H9 (cell line): ENCODE measurements at regions not wholly inside any gene's neighbourhood (a gene's known extent, or its start where the extent isn't known, plus 50 kb on each side); places are given as distances from the start of the nearest gene placed in this dataset.

Experiments used
- DNase-seq: peaks from one replicate; pipeline ENCODE4 v3.0.0-alpha.2; 2017
- H2AFZ ChIP-seq: one replicate; pipeline ENCODE4 v1.6.1; 2013; ENCODE audit warnings: mild to moderate bottlenecking, low read length, control low read depth, moderate library complexity
- H2AK5ac ChIP-seq: 2 replicates; pipeline ENCODE4 v1.6.1; 2013; ENCODE audit warnings: low read length, control low read depth, mixed read lengths; ENCODE audit not compliant: insufficient read length
- H2BK120ac ChIP-seq: one replicate; pipeline ENCODE4 v1.6.1; 2013; ENCODE audit warnings: low read depth, mild to moderate bottlenecking, low read length, control low read depth, inconsistent platforms; ENCODE audit not compliant: poor library complexity, severe bottlenecking
- H2BK12ac ChIP-seq: 2 replicates; pipeline ENCODE4 v1.6.1; 2013; ENCODE audit warnings: low read length, control low read depth, mixed read lengths, low read depth; ENCODE audit not compliant: insufficient read length
- H2BK15ac ChIP-seq: 2 replicates; pipeline ENCODE4 v1.6.1; 2013; ENCODE audit warnings: low read depth, low read length, control low read depth
- H2BK20ac ChIP-seq: one replicate; pipeline ENCODE4 v1.6.1; 2013; ENCODE audit warnings: low read depth, mild to moderate bottlenecking, low read length, control low read depth, inconsistent platforms; ENCODE audit not compliant: poor library complexity, severe bottlenecking
- H2BK5ac ChIP-seq: 2 replicates; pipeline ENCODE4 v1.6.1; 2013; ENCODE audit warnings: low read length, control low read depth, mixed read lengths; ENCODE audit not compliant: insufficient read length
- H3K14ac ChIP-seq: 2 replicates; pipeline ENCODE4 v1.6.1; 2013; ENCODE audit warnings: low read length, control low read depth; ENCODE audit not compliant: insufficient read depth
- H3K18ac ChIP-seq: 2 replicates; pipeline ENCODE4 v1.6.1; 2013; ENCODE audit warnings: low read depth, mild to moderate bottlenecking, mixed read lengths, low read length, control low read depth; ENCODE audit not compliant: insufficient read length
- H3K23ac ChIP-seq: 2 replicates; pipeline ENCODE4 v1.6.1; 2013; ENCODE audit warnings: low read length, control low read depth, mixed read lengths, low read depth; ENCODE audit not compliant: insufficient read length
- H3K23me2 ChIP-seq: 2 replicates; pipeline ENCODE4 v1.6.1; 2013; ENCODE audit warnings: low read depth, mild to moderate bottlenecking, mixed read lengths, low read length, control low read depth; ENCODE audit not compliant: insufficient read length, poor library complexity, severe bottlenecking
- H3K27ac ChIP-seq: 2 replicates; pipeline ENCODE4 v1.5.1; 2013; ENCODE audit warnings: low read length, control low read depth, mixed read lengths, low read depth; ENCODE audit not compliant: insufficient read length
- H3K27me3 ChIP-seq: 2 replicates; pipeline ENCODE4 v1.6.1; 2013; ENCODE audit warnings: low read length, control low read depth, inconsistent platforms; ENCODE audit not compliant: insufficient read depth
- H3K4ac ChIP-seq: 2 replicates; pipeline ENCODE4 v1.6.1; 2013; ENCODE audit warnings: low read depth, mild to moderate bottlenecking, control low read depth, inconsistent platforms, low read length, moderate library complexity
- H3K4me1 ChIP-seq: 2 replicates; pipeline ENCODE4 v1.6.1; 2013; ENCODE audit warnings: low read length, control low read depth, inconsistent platforms; ENCODE audit not compliant: insufficient read depth
- H3K4me2 ChIP-seq: 2 replicates; pipeline ENCODE4 v1.6.1; 2013; ENCODE audit warnings: low read length, control low read depth, mixed read lengths; ENCODE audit not compliant: insufficient read length, insufficient read depth
- H3K56ac ChIP-seq: 2 replicates; pipeline ENCODE4 v1.6.1; 2013; ENCODE audit warnings: low read depth, mild to moderate bottlenecking, mixed read lengths, low read length, control low read depth; ENCODE audit not compliant: insufficient read length
- H3K79me1 ChIP-seq: 2 replicates; pipeline ENCODE4 v1.6.1; 2013; ENCODE audit warnings: low read depth, mild to moderate bottlenecking, moderate library complexity, low read length, control low read depth, inconsistent platforms; ENCODE audit not compliant: insufficient read depth, poor library complexity, severe bottlenecking
- H3K79me2 ChIP-seq: 2 replicates; pipeline ENCODE4 v1.6.1; 2013; ENCODE audit warnings: low read length, control low read depth, inconsistent platforms; ENCODE audit not compliant: insufficient read depth
- H3K9ac ChIP-seq: 2 replicates; pipeline ENCODE4 v1.6.1; 2013; ENCODE audit warnings: low read length, control low read depth, mixed read lengths; ENCODE audit not compliant: insufficient read length; ENCODE audit errors: extremely low read depth
- H3K9me3 ChIP-seq: one replicate; pipeline ENCODE4 v1.6.1; 2013; ENCODE audit warnings: low read depth, low read length, inconsistent platforms; ENCODE audit not compliant: control insufficient read depth
- H3T11ph ChIP-seq: one replicate; pipeline ENCODE4 v1.6.1; 2013; ENCODE audit warnings: mild to moderate bottlenecking, low read length, control low read depth, inconsistent platforms
- H4K20me1 ChIP-seq: one replicate; pipeline ENCODE4 v1.6.1; 2013; ENCODE audit not compliant: control insufficient read depth, insufficient read length, insufficient read depth
- H4K5ac ChIP-seq: 2 replicates; pipeline ENCODE4 v1.6.1; 2013; ENCODE audit warnings: low read depth, mild to moderate bottlenecking, mixed read lengths, low read length, control low read depth; ENCODE audit not compliant: insufficient read length
- H4K8ac ChIP-seq: replicated peaks from 2 replicates; pipeline ENCODE4 v1.6.1; 2013; ENCODE audit warnings: low read length, control low read depth, mixed read lengths, low read depth; ENCODE audit not compliant: insufficient read length
- H4K91ac ChIP-seq: 2 replicates; pipeline ENCODE4 v1.6.1; 2013; ENCODE audit warnings: low read depth, mild to moderate bottlenecking, moderate library complexity, mixed read lengths, low read length, control low read depth; ENCODE audit not compliant: insufficient read length
- H3K27ac Mint-ChIP-seq, 3 experiments: 2 replicates in 2 of 3; 3 replicates in 1 of 3; pipeline ENCODE4 v1.8.0; 2020 to 2021; ENCODE audit warnings: mixed read lengths in 3 of 3, mild to moderate bottlenecking in 1 of 3, moderate library complexity in 1 of 3
- H3K27me3 Mint-ChIP-seq: 2 replicates; pipeline ENCODE4 v1.8.0; 2021; ENCODE audit warnings: low read depth, mild to moderate bottlenecking, moderate library complexity, mixed read lengths
- H3K36me3 Mint-ChIP-seq, 3 experiments: 2 replicates in 2 of 3; 3 replicates in 1 of 3; pipeline ENCODE4 v1.8.0; 2020 to 2021; ENCODE audit warnings: low read depth in 3 of 3, mixed read lengths in 3 of 3; ENCODE audit not compliant: insufficient read depth in 1 of 3
- H3K4me1 Mint-ChIP-seq, 2 experiments: 2 replicates each; pipeline ENCODE4 v1.8.0; 2020; ENCODE audit warnings: mixed read lengths in 2 of 2
- H3K4me3 Mint-ChIP-seq, 2 experiments: 2 replicates in 1 of 2; 3 replicates in 1 of 2; pipeline ENCODE4 v1.8.0; 2020 to 2021; ENCODE audit warnings: mild to moderate bottlenecking in 2 of 2, mixed read lengths in 2 of 2, moderate library complexity in 1 of 2
- H3K9me3 Mint-ChIP-seq, 2 experiments: 2 replicates in 1 of 2; 3 replicates in 1 of 2; pipeline ENCODE4 v1.8.0; 2020; ENCODE audit warnings: mild to moderate bottlenecking in 2 of 2, mixed read lengths in 2 of 2, moderate library complexity in 1 of 2
- CTCF ChIP-seq: fragments of 200-600 bp; sonication (generic); conservative IDR thresholded peaks from 3 replicates; pipeline ENCODE4 v1.8.0; 2021; ENCODE audit warnings: antibody characterized with exemption, mild to moderate bottlenecking
- WGBS: extraction: QIAGEN DNeasy Blood & Tissue Kit; methylation state at CpG from one replicate; pipeline ENCODE4 v1.1.7; 2013; ENCODE audit warnings: missing lambda C conversion rate, low lambda C conversion rate, mixed read lengths; ENCODE audit not compliant: insufficient read length; ENCODE audit errors: extremely low coverage; 5-methylcytosine and 5-hydroxymethylcytosine counted together

- H3K4me3 Mint-ChIP-seq = no peak overlapping the region
- Histone ChIP-seq H3K79me1 (no peaks in the 10 kb centered on the region), H4K20me1 (no peaks in the 10 kb centered on the region), H3K9ac (no peak overlapping the region), H3K4me2 (no peak overlapping the region), H2BK5ac (no peak overlapping the region), H3K18ac (no peak overlapping the region), H3K27ac (no peak overlapping the region), H2BK20ac (no peak overlapping the region), H3T11ph (no peak overlapping the region), H3K23me2 (no peaks in the 10 kb centered on the region), H2BK120ac (no peak overlapping the region), H2BK15ac (no peak overlapping the region), H3K4me1 (no peaks in the 10 kb centered on the region; the same call in 1 of the 2 replicates), H3K14ac (no peak overlapping the region), H2BK12ac (no peak overlapping the region), H3K9me3 (no peaks in the 10 kb centered on the region), H4K8ac (no peak overlapping the region), H2AFZ (no peak overlapping the region), H2AK5ac (no peak overlapping the region), H3K56ac (no peak overlapping the region), H3K4ac (no peak overlapping the region), H3K23ac (no peak overlapping the region), H4K91ac (no peak overlapping the region), H3K27me3 (no peaks in the 10 kb centered on the region), H4K5ac (no peak overlapping the region), H3K79me2 (no peaks in the 10 kb centered on the region)
- H3K9me3 Mint-ChIP-seq = no peaks in the 10 kb centered on the region
- no CpG with 5 or more reads among the region's 11 CpGs for WGBS
- DNase-seq = no peak
- peak overlapping the region in 1 of 3 experiments; percentile 58; a peak in 2 of 7 replicates for H3K27ac Mint-ChIP-seq
- TF ChIP-seq CTCF = no peak
- H3K27me3 Mint-ChIP-seq = peaks cover 4% of the 10 kb centered on the region
- H3K36me3 Mint-ChIP-seq = no peaks in the 10 kb centered on the region
- H3K4me1 Mint-ChIP-seq = peaks cover 43 to 49% of the 10 kb centered on the region in 2 experiments
Measured at GRCh38 chr2:236685979-236686520, 116.4 kb downstream of the ACKR3 start.
